Heart left ventricle (tissue), 13 donors: ENCODE measurements at regions not wholly inside any gene's neighbourhood (a gene's known extent, or its start where the extent isn't known, plus 50 kb on each side); places are given as distances from the start of the nearest gene placed in this dataset.

Source experiments
- CTCF ChIP-seq, 12 donors: fragments of 200-600 bp; sonication (generic) in 4 of 12; IDR thresholded peaks; one replicate each; pipeline versions ENCODE4 v1.5.0 to v1.8.0; 2018 to 2022; ENCODE audit warnings: antibody characterized with exemption in 12 of 12, mild to moderate bottlenecking in 5 of 12
- POLR2A ChIP-seq, 2 donors: fragments of 450-650 bp; IDR thresholded peaks; one replicate each; pipeline ENCODE4 v1.6.1; 2017; ENCODE audit warnings: antibody characterized with exemption in 2 of 2, mild to moderate bottlenecking in 2 of 2, moderate library complexity in 2 of 2
- donor health status: ischemic (EF 13 %, LVEDD 7.1; RV severe dilation, severe dysfunction).
- donor health status: DM: no; HTN: yes; CAD: no.
- donor health status: DM: no; HTN: no; CAD: no.
- donor health status: ischemic (EF 25% LVEDD 6.9; RV normal size, moderate dysfunction).
- donor health status: ischemic (EF 25% LVEDD 5.7; RV mildly dilated, moderate dysfunction).
- donor health status: ischemic (EF 35%, LVEDD 5.7; RV mildly dilated, moderate dysfunction).
- donor health status: nonischemic (EF 11% LVEDD 7.7; RV severe dilation, severe dysfunction).
- donor health status: DM: yes; HTN: yes; CAD: no.
- donor health status: PGD.
- donor health status: ischemic (EF 29% LVEDD 5.4; RV normal size, mild dysfunction).
- donor health status: nonischemic (EF 23%, LVEDD 6.1; RV moderate dilation, normal function).

- TF ChIP-seq POLR2A (IDR thresholded peaks at IDR 0.05): no peak
- TF ChIP-seq CTCF (IDR thresholded peaks at IDR 0.05): no peak
These were observed 61.2 kb upstream of the STX18 start for GRCh38 chr4:4603067-4603466.
